ENCODE measurements at regions not wholly inside any gene's neighbourhood (a gene's known extent, or its start where the extent isn't known, plus 50 kb on each side); places are given as distances from the start of the nearest gene placed in this dataset.

GRCh38 chr15:69652293-69652692 lies 199.7 kb downstream of the RPLP1 start:
- TF ChIP-seq EZH2phosphoT487 (IDR thresholded peaks at IDR 0.05; ENCODE audit: borderline replicate concordance) (no peak), CTCF (conservative IDR thresholded peaks at IDR 0.05; ENCODE audit: low read length) (no peak)

Measured in Loucy (cell line).